Activated CD4-positive, alpha-beta T cell treated with anti-CD3 and anti-CD28 coated beads, Interleukin-2, amount 10 ng/mL, durations not matched to agents 7 days and 5 days (primary cell): ENCODE measurements at regions not wholly inside any gene's neighbourhood (a gene's known extent, or its start where the extent isn't known, plus 50 kb on each side); places are given as distances from the start of the nearest gene placed in this dataset.

Experiments used
- CTCF ChIA-PET: fragments of 350-600 bp; sonication (Branson Sonifier 250); formaldehyde crosslinking; loops from one replicate; lab custom pipeline; 2021; ENCODE audit warnings: antibody characterized with exemption; lab: Charles Lee
- POLR2A ChIA-PET: fragments of 350-600 bp; sonication (Branson Sonifier 250); formaldehyde crosslinking; loops from one replicate; lab custom pipeline; 2021; ENCODE audit warnings: antibody characterized with exemption; lab: Charles Lee
- DNase-seq: peaks from one replicate; pipeline ENCODE4 v3.0.0-alpha.2; 2020
- H3K27ac Mint-ChIP-seq: one replicate; pipeline ENCODE4 v1.8.0; 2021; ENCODE audit warnings: mild to moderate bottlenecking, moderate library complexity, mixed read lengths
- H3K27me3 Mint-ChIP-seq: one replicate; pipeline ENCODE4 v1.8.0; 2021; ENCODE audit warnings: mixed read lengths
- H3K36me3 Mint-ChIP-seq: one replicate; pipeline ENCODE4 v1.8.0; 2021; ENCODE audit warnings: low read depth, mixed read lengths
- H3K4me1 Mint-ChIP-seq: one replicate; pipeline ENCODE4 v1.8.0; 2021; ENCODE audit warnings: mixed read lengths
- H3K4me3 Mint-ChIP-seq: one replicate; pipeline ENCODE4 v1.8.0; 2021; ENCODE audit warnings: mild to moderate bottlenecking, moderate library complexity, mixed read lengths
- H3K9me3 Mint-ChIP-seq: one replicate; pipeline ENCODE4 v1.8.0; 2021; ENCODE audit warnings: mixed read lengths

DNA sequence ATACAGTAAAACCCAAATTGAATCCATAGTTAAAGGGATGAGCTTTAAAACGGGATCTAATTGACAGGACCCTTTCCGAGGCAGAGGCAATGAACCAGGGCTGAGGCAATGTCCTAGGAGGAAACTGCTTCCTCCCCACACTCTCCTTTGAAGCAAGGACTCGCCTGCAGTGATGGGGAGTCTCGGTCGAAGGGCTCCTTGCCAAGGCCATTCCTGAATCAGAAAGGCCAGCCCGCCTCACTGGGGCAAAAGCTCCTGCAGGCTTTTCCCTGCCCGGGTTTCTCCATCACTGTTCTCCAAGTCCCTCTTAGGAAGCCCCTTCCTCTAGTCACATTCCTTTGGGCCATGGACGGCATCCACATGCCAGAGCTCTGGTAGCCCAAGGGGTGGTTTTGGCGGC, 132.0 kb downstream of the RBFOX3 start:
- H3K27me3 Mint-ChIP-seq, result peaks cover 8% of the 10 kb centered on the region
- H3K9me3 Mint-ChIP-seq, result no peaks in the 10 kb centered on the region
- CTCF ChIA-PET, result no interaction called here
- POLR2A ChIA-PET, result no interaction called here
- H3K27ac Mint-ChIP-seq, result no peak overlapping the region
- DNase-seq, result no peak
- no peaks in the 10 kb centered on the region for H3K36me3 Mint-ChIP-seq
- no peak overlapping the region for H3K4me3 Mint-ChIP-seq
- H3K4me1 Mint-ChIP-seq, result no peaks in the 10 kb centered on the region

DNA sequence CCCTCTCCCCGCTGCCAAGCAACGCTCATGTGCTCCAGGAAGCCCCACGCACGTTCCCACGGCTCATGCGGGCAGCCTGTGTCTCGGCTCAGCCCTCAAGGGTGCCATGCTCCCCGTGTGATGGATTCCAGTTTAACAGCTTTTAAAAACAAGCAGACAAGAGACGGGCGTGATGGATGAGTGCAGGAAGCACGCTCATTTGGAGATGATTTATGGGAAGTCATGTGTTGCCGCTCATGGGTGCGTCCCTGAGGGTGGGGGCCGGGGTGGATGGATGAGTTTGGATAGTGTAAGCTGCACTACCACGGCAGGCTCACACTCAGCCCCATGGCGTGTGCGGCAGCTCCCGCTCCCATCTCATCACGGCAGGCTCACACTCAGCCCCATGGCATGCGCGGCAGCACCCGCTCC, 132.8 kb downstream of the RBFOX3 start:
- CTCF ChIA-PET, result interaction anchor here (0.6 kb wide), 1 partner anchor 757 kb away, joined by 3 read pairs; no protein-coding TSS in a partner anchor
- POLR2A ChIA-PET, result no interaction called here
- Mint-ChIP-seq H3K36me3 (no peaks in the 10 kb centered on the region), H3K27me3 (peaks cover 6% of the 10 kb centered on the region), H3K4me1 (no peaks in the 10 kb centered on the region), H3K4me3 (no peak overlapping the region), H3K9me3 (no peaks in the 10 kb centered on the region), H3K27ac (no peak overlapping the region)
- no peak for DNase-seq

- H3K9me3 Mint-ChIP-seq, result no peaks in the 10 kb centered on the region
- no peaks in the 10 kb centered on the region for H3K36me3 Mint-ChIP-seq
- ChIA-PET CTCF (no interaction called here), POLR2A (no interaction called here)
- H3K4me3 Mint-ChIP-seq, result no peak overlapping the region
- no peak for DNase-seq
- H3K27me3 Mint-ChIP-seq, result peaks cover 1% of the 10 kb centered on the region
- H3K4me1 Mint-ChIP-seq, result no peaks in the 10 kb centered on the region
- no peak overlapping the region for H3K27ac Mint-ChIP-seq
These were observed 134.7 kb downstream of the RBFOX3 start for GRCh38 chr17:79476074-79476652.

GRCh38 chr17:79473876-79474440, 136.9 kb downstream of the RBFOX3 start:
- Mint-ChIP-seq H3K4me1 (no peaks in the 10 kb centered on the region), H3K27me3 (peaks cover 1% of the 10 kb centered on the region), H3K27ac (no peak overlapping the region), H3K4me3 (no peak overlapping the region), H3K9me3 (no peaks in the 10 kb centered on the region), H3K36me3 (no peaks in the 10 kb centered on the region)
- DNase-seq, result no peak
- ChIA-PET CTCF (no interaction called here), POLR2A (no interaction called here)

DNA sequence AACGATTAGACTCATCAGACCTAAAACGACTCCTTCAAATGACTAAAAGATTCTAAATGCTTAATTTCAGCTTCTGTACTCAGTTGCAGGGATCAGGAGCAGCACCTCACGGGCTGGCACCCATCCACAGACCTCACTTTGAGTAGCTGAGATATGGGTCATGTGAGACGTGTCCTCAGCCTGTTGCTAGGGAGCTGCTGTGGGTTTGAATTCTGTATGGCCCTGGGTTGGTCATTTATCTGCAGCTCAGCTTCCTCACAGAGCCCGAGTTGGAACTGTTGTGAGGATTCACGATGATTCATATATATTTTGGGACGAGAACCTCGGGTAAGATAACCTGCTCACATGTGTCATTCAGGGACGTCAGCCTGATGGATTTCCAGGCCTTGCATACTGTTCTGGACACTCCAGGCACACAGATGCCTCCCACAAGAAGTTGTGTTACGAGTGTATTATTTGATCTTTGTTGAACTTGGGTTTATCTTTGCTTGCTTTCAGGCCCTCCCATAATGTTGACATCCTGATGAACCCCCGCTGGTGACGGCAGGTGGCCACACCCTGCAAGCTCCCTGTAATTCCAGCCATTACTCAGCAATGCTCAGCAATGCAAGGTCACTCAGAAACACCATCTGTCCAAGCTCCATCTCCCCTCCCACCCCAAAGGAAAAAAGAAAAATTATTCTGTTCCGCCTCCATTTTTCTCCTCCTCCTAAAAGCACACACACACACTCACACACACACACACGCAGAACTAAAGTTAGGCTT, 137.6 kb downstream of the RBFOX3 start:
- ChIA-PET POLR2A (no interaction called here), CTCF (no interaction called here)
- H3K36me3 Mint-ChIP-seq, result no peaks in the 10 kb centered on the region
- no peak overlapping the region for H3K4me3 Mint-ChIP-seq
- no peak for DNase-seq
- H3K27ac Mint-ChIP-seq, result no peak overlapping the region
- peaks cover 1% of the 10 kb centered on the region for H3K27me3 Mint-ChIP-seq
- H3K4me1 Mint-ChIP-seq, result no peaks in the 10 kb centered on the region
- no peaks in the 10 kb centered on the region for H3K9me3 Mint-ChIP-seq

- Mint-ChIP-seq H3K9me3 (no peaks in the 10 kb centered on the region), H3K27ac (no peak overlapping the region), H3K4me1 (no peaks in the 10 kb centered on the region), H3K36me3 (no peaks in the 10 kb centered on the region), H3K27me3 (peaks cover 1% of the 10 kb centered on the region), H3K4me3 (no peak overlapping the region)
- POLR2A ChIA-PET, result no interaction called here
- CTCF ChIA-PET, result interaction anchor here (0.6 kb wide), 1 partner anchor 1053 kb away, joined by 3 read pairs; no protein-coding TSS in a partner anchor
- no peak for DNase-seq
These were observed 140.1 kb downstream of the RBFOX3 start for GRCh38 chr17:79470754-79471153.

GRCh38 chr17:79469646-79470045, 141.2 kb downstream of the RBFOX3 start:
- POLR2A ChIA-PET, result no interaction called here
- H3K27ac Mint-ChIP-seq, result no peak overlapping the region

GRCh38 chr17:79468183-79468944, 142.5 kb downstream of the RBFOX3 start:
- ChIA-PET CTCF (no interaction called here), POLR2A (no interaction called here)
- H3K27me3 Mint-ChIP-seq, result no peaks in the 10 kb centered on the region
- no peak overlapping the region for H3K27ac Mint-ChIP-seq
- DNase-seq, result no peak
- no peak overlapping the region for H3K4me3 Mint-ChIP-seq
- H3K9me3 Mint-ChIP-seq, result no peaks in the 10 kb centered on the region
- no peaks in the 10 kb centered on the region for H3K36me3 Mint-ChIP-seq
- no peaks in the 10 kb centered on the region for H3K4me1 Mint-ChIP-seq

More at GRCh38 chr17:79469646-79470045, 141.2 kb downstream of the RBFOX3 start:
- Mint-ChIP-seq H3K4me1 (no peaks in the 10 kb centered on the region), H3K36me3 (no peaks in the 10 kb centered on the region), H3K27me3 (no peaks in the 10 kb centered on the region), H3K4me3 (no peak overlapping the region), H3K9me3 (no peaks in the 10 kb centered on the region)
- no peak for DNase-seq
- CTCF ChIA-PET, result no interaction called here

- H3K27ac Mint-ChIP-seq, result no peak overlapping the region
- no peaks in the 10 kb centered on the region for H3K27me3 Mint-ChIP-seq
- H3K4me3 Mint-ChIP-seq, result no peak overlapping the region
- POLR2A ChIA-PET, result no interaction called here
- H3K9me3 Mint-ChIP-seq, result no peaks in the 10 kb centered on the region
- no peak for DNase-seq
- CTCF ChIA-PET, result no interaction called here
- H3K36me3 Mint-ChIP-seq, result no peaks in the 10 kb centered on the region
- H3K4me1 Mint-ChIP-seq, result no peaks in the 10 kb centered on the region
These were observed 144.1 kb downstream of the RBFOX3 start for GRCh38 chr17:79466562-79467350.

GRCh38 chr17:79465681-79466025, 145.2 kb downstream of the RBFOX3 start:
- H3K4me1 Mint-ChIP-seq, result no peaks in the 10 kb centered on the region

GRCh38 chr17:79465011-79465680, 145.7 kb downstream of the RBFOX3 start:
- Mint-ChIP-seq H3K4me1 (no peaks in the 10 kb centered on the region), H3K9me3 (no peaks in the 10 kb centered on the region), H3K4me3 (no peak overlapping the region), H3K36me3 (no peaks in the 10 kb centered on the region), H3K27ac (no peak overlapping the region), H3K27me3 (no peaks in the 10 kb centered on the region)
- POLR2A ChIA-PET, result no interaction called here
- DNase-seq, result no peak
- CTCF ChIA-PET, result no interaction called here

More at GRCh38 chr17:79465681-79466025, 145.2 kb downstream of the RBFOX3 start:
- Mint-ChIP-seq H3K9me3 (no peaks in the 10 kb centered on the region), H3K36me3 (no peaks in the 10 kb centered on the region), H3K27ac (no peak overlapping the region), H3K4me3 (no peak overlapping the region), H3K27me3 (no peaks in the 10 kb centered on the region)
- ChIA-PET CTCF (no interaction called here), POLR2A (no interaction called here)
- no peak for DNase-seq

GRCh38 chr17:79464318-79465010, 146.4 kb downstream of the RBFOX3 start:
- DNase-seq, result no peak
- Mint-ChIP-seq H3K27ac (no peak overlapping the region), H3K36me3 (no peaks in the 10 kb centered on the region), H3K9me3 (no peaks in the 10 kb centered on the region), H3K4me1 (no peaks in the 10 kb centered on the region), H3K27me3 (no peaks in the 10 kb centered on the region), H3K4me3 (no peak overlapping the region)
- ChIA-PET CTCF (no interaction called here), POLR2A (no interaction called here)
